ENCODE measurements at regions not wholly inside any gene's neighbourhood (a gene's known extent, or its start where the extent isn't known, plus 50 kb on each side); places are given as distances from the start of the nearest gene placed in this dataset.

GRCh38 chr13:37294472-37294871 lies 189.0 kb upstream of the CSNK1A1L start:
- H3K9me3 ChIP-seq (ENCODE audit: control insufficient read depth, insufficient read depth, low read depth, low read length): no peaks in the 10 kb centered on the region
- no peak overlapping the region for H3K27ac ChIP-seq (ENCODE audit: extremely low read depth, low read depth, low read length)
- no peaks in the 10 kb centered on the region for H3K36me3 ChIP-seq (ENCODE audit: control insufficient read depth in 2 of 2, insufficient read depth in 1 of 2, low read length in 2 of 2)
- ChIA-PET POLR2A (no interaction called here), CTCF (interaction anchor here (1.4 kb wide), 1 partner anchor 308 kb away, joined by 3 read pairs; no protein-coding TSS in a partner anchor)
- no peak overlapping the region for H3K4me3 ChIP-seq (ENCODE audit: low read depth, low read length)
- no peaks in the 10 kb centered on the region for H3K4me1 ChIP-seq (ENCODE audit: control insufficient read depth, insufficient read depth, low read length)
- TF ChIP-seq ZSCAN18 (tag by site-specific recombination; IDR thresholded peaks at IDR 0.05) (no peak), ZNF350 (tag by site-specific recombination; IDR thresholded peaks at IDR 0.05) (no peak), ZNF645 (tag by site-specific recombination; IDR thresholded peaks at IDR 0.05) (no peak), RBAK (tag by site-specific recombination; IDR thresholded peaks at IDR 0.05) (no peak), GLIS2 (tag by site-specific recombination; IDR thresholded peaks at IDR 0.05) (no peak), ZNF580 (tag by site-specific recombination; IDR thresholded peaks at IDR 0.05) (no peak), ZNF629 (tag by site-specific recombination; IDR thresholded peaks at IDR 0.05) (no peak), ZNF16 (tag by site-specific recombination; IDR thresholded peaks at IDR 0.05; ENCODE audit: low read depth) (no peak), ZNF658 (tag by site-specific recombination; IDR thresholded peaks at IDR 0.05) (no peak), ZNF513 (tag by site-specific recombination; IDR thresholded peaks at IDR 0.05) (no peak), ZNF37A (tag by site-specific recombination; IDR thresholded peaks at IDR 0.05) (no peak), REPIN1 (tag by site-specific recombination; IDR thresholded peaks at IDR 0.05; ENCODE audit: low read depth) (no peak), ZBTB1 (tag by site-specific recombination; IDR thresholded peaks at IDR 0.05) (no peak), ZNF266 (tag by site-specific recombination; IDR thresholded peaks at IDR 0.05; ENCODE audit: low read depth) (no peak), ZNF202 (tag by site-specific recombination; IDR thresholded peaks at IDR 0.05; ENCODE audit: borderline replicate concordance) (no peak), ZNF426 (tag by site-specific recombination; IDR thresholded peaks at IDR 0.05) (no peak)

GRCh38 chr13:37293295-37293694 lies 187.8 kb upstream of the CSNK1A1L start:
- Histone ChIP-seq H3K9me3 (ENCODE audit: control insufficient read depth, insufficient read depth, low read depth, low read length) (no peaks in the 10 kb centered on the region), H3K4me1 (ENCODE audit: control insufficient read depth, insufficient read depth, low read length) (no peaks in the 10 kb centered on the region), H3K36me3 (ENCODE audit: control insufficient read depth in 2 of 2, insufficient read depth in 1 of 2, low read length in 2 of 2) (no peaks in the 10 kb centered on the region), H3K4me3 (ENCODE audit: low read depth, low read length) (no peak overlapping the region), H3K27ac (ENCODE audit: extremely low read depth, low read depth, low read length) (no peak overlapping the region)
- POLR2A ChIA-PET: no interaction called here
- CTCF ChIA-PET: interaction anchor here (1.4 kb wide), 1 partner anchor 309 kb away, joined by 3 read pairs; no protein-coding TSS in a partner anchor
- TF ChIP-seq ZNF776 (tag by site-specific recombination; IDR thresholded peaks at IDR 0.05; ENCODE audit: borderline replicate concordance) (no peak), ZNF555 (tag by site-specific recombination; conservative IDR thresholded peaks at IDR 0.05) (no peak), ZNF354C (tag by site-specific recombination; IDR thresholded peaks at IDR 0.05; ENCODE audit: borderline replicate concordance, low read depth) (no peak), ZSCAN30 (tag by site-specific recombination; IDR thresholded peaks at IDR 0.05) (no peak), ZFP69B (tag by site-specific recombination; IDR thresholded peaks at IDR 0.05) (no peak), ZNF18 (tag by site-specific recombination; IDR thresholded peaks at IDR 0.05) (no peak), ZNF596 (tag by site-specific recombination; IDR thresholded peaks at IDR 0.05) (no peak), ZFP37 (tag by site-specific recombination; IDR thresholded peaks at IDR 0.05) (no peak), ZNF391 (tag by site-specific recombination; IDR thresholded peaks at IDR 0.05; ENCODE audit: borderline replicate concordance, low read depth) (no peak), ZNF274 (IDR thresholded peaks at IDR 0.05; ENCODE audit: low read length) (no peak), ZNF274 (tag by site-specific recombination; IDR thresholded peaks at IDR 0.05; ENCODE audit: borderline replicate concordance) (no peak)

Data from HEK293 (cell line).